ENCODE measurements at regions not wholly inside any gene's neighbourhood (a gene's known extent, or its start where the extent isn't known, plus 50 kb on each side); places are given as distances from the start of the nearest gene placed in this dataset.

- Histone ChIP-seq H3K36me3 (ENCODE audit: control insufficient read depth, insufficient read depth, low read length) (no peaks in the 10 kb centered on the region), H3K4me1 (ENCODE audit: control insufficient read depth, insufficient read depth, low read length) (no peaks in the 10 kb centered on the region), H3K4me3 (ENCODE audit: low read depth, low read length) (no peak overlapping the region), H3K9me3 (ENCODE audit: control insufficient read depth, insufficient read depth, low read length) (no peaks in the 10 kb centered on the region), H3K9ac (ENCODE audit: low read depth, low read length) (no peak overlapping the region), H3K27me3 (ENCODE audit: control insufficient read depth, insufficient read depth, low read length) (no peaks in the 10 kb centered on the region), H3K27ac (ENCODE audit: low read depth, low read length) (no peak overlapping the region)
Measured at GRCh38 chr21:35548904-35549615, 500.0 kb upstream of the RUNX1 start.

- Histone ChIP-seq H3K4me1 (ENCODE audit: control insufficient read depth, insufficient read depth, low read length) (no peaks in the 10 kb centered on the region), H3K27me3 (ENCODE audit: control insufficient read depth, insufficient read depth, low read length) (no peaks in the 10 kb centered on the region), H3K4me3 (ENCODE audit: low read depth, low read length) (no peak overlapping the region), H3K9ac (ENCODE audit: low read depth, low read length) (no peak overlapping the region), H3K27ac (ENCODE audit: low read depth, low read length) (no peak overlapping the region), H3K36me3 (ENCODE audit: control insufficient read depth, insufficient read depth, low read length) (no peaks in the 10 kb centered on the region), H3K9me3 (ENCODE audit: control insufficient read depth, insufficient read depth, low read length) (no peaks in the 10 kb centered on the region)
Measured at GRCh38 chr21:35547946-35548774, 499.1 kb upstream of the RUNX1 start.

- no peak overlapping the region for H3K9ac ChIP-seq (ENCODE audit: low read depth, low read length)
- no peak overlapping the region for H3K27ac ChIP-seq (ENCODE audit: low read depth, low read length)
- no peaks in the 10 kb centered on the region for H3K9me3 ChIP-seq (ENCODE audit: control insufficient read depth, insufficient read depth, low read length)
- H3K4me3 ChIP-seq (ENCODE audit: low read depth, low read length) = no peak overlapping the region
- no peaks in the 10 kb centered on the region for H3K36me3 ChIP-seq (ENCODE audit: control insufficient read depth, insufficient read depth, low read length)
- no peaks in the 10 kb centered on the region for H3K27me3 ChIP-seq (ENCODE audit: control insufficient read depth, insufficient read depth, low read length)
- H3K4me1 ChIP-seq (ENCODE audit: control insufficient read depth, insufficient read depth, low read length) = no peaks in the 10 kb centered on the region
Measured at GRCh38 chr21:35543746-35544145, 494.6 kb upstream of the RUNX1 start.

- Histone ChIP-seq H3K36me3 (ENCODE audit: control insufficient read depth, insufficient read depth, low read length) (no peaks in the 10 kb centered on the region), H3K9me3 (ENCODE audit: control insufficient read depth, insufficient read depth, low read length) (no peaks in the 10 kb centered on the region), H3K4me1 (ENCODE audit: control insufficient read depth, insufficient read depth, low read length) (no peaks in the 10 kb centered on the region), H3K4me3 (ENCODE audit: low read depth, low read length) (no peak overlapping the region), H3K27ac (ENCODE audit: low read depth, low read length) (no peak overlapping the region), H3K27me3 (ENCODE audit: control insufficient read depth, insufficient read depth, low read length) (no peaks in the 10 kb centered on the region), H3K9ac (ENCODE audit: low read depth, low read length) (no peak overlapping the region)
Measured at GRCh38 chr21:35540950-35541638, 492.0 kb upstream of the RUNX1 start.

- Histone ChIP-seq H3K36me3 (ENCODE audit: control insufficient read depth, insufficient read depth, low read length) (no peaks in the 10 kb centered on the region), H3K4me1 (ENCODE audit: control insufficient read depth, insufficient read depth, low read length) (no peaks in the 10 kb centered on the region), H3K9ac (ENCODE audit: low read depth, low read length) (no peak overlapping the region)
Measured at GRCh38 chr21:35538386-35538785, 489.3 kb upstream of the RUNX1 start.

GRCh38 chr21:35537604-35538003 is 488.5 kb upstream of the RUNX1 start:
- H3K27ac ChIP-seq (ENCODE audit: low read depth, low read length) = no peak overlapping the region
- no peaks in the 10 kb centered on the region for H3K36me3 ChIP-seq (ENCODE audit: control insufficient read depth, insufficient read depth, low read length)
- no peak overlapping the region for H3K4me3 ChIP-seq (ENCODE audit: low read depth, low read length)
- H3K27me3 ChIP-seq (ENCODE audit: control insufficient read depth, insufficient read depth, low read length) = no peaks in the 10 kb centered on the region
- peaks cover 13% of the 10 kb centered on the region; the same call in 1 of the 2 replicates for H3K9me3 ChIP-seq (ENCODE audit: control insufficient read depth, insufficient read depth, low read length)
- H3K9ac ChIP-seq (ENCODE audit: low read depth, low read length) = no peak overlapping the region
- H3K4me1 ChIP-seq (ENCODE audit: control insufficient read depth, insufficient read depth, low read length) = no peaks in the 10 kb centered on the region

More at GRCh38 chr21:35538386-35538785, 489.3 kb upstream of the RUNX1 start:
- Histone ChIP-seq H3K4me3 (ENCODE audit: low read depth, low read length) (no peak overlapping the region), H3K9me3 (ENCODE audit: control insufficient read depth, insufficient read depth, low read length) (peaks cover 13% of the 10 kb centered on the region; the same call in 1 of the 2 replicates), H3K27ac (ENCODE audit: low read depth, low read length) (no peak overlapping the region), H3K27me3 (ENCODE audit: control insufficient read depth, insufficient read depth, low read length) (no peaks in the 10 kb centered on the region)

- Histone ChIP-seq H3K27me3 (ENCODE audit: control insufficient read depth, insufficient read depth, low read length) (no peaks in the 10 kb centered on the region), H3K4me3 (ENCODE audit: low read depth, low read length) (no peak overlapping the region), H3K9ac (ENCODE audit: low read depth, low read length) (no peak overlapping the region), H3K36me3 (ENCODE audit: control insufficient read depth, insufficient read depth, low read length) (no peaks in the 10 kb centered on the region), H3K4me1 (ENCODE audit: control insufficient read depth, insufficient read depth, low read length) (no peaks in the 10 kb centered on the region), H3K27ac (ENCODE audit: low read depth, low read length) (no peak overlapping the region), H3K9me3 (ENCODE audit: control insufficient read depth, insufficient read depth, low read length) (peaks cover 13% of the 10 kb centered on the region; the same call in 1 of the 2 replicates)
Measured at GRCh38 chr21:35533893-35534292, 484.8 kb upstream of the RUNX1 start.

- no peak overlapping the region for H3K9ac ChIP-seq (ENCODE audit: low read depth, low read length)
- no peaks in the 10 kb centered on the region for H3K27me3 ChIP-seq (ENCODE audit: control insufficient read depth, insufficient read depth, low read length)
- no peaks in the 10 kb centered on the region for H3K4me1 ChIP-seq (ENCODE audit: control insufficient read depth, insufficient read depth, low read length)
- peaks cover 13% of the 10 kb centered on the region; the same call in 1 of the 2 replicates for H3K9me3 ChIP-seq (ENCODE audit: control insufficient read depth, insufficient read depth, low read length)
- no peak overlapping the region for H3K4me3 ChIP-seq (ENCODE audit: low read depth, low read length)
- H3K36me3 ChIP-seq (ENCODE audit: control insufficient read depth, insufficient read depth, low read length) = no peaks in the 10 kb centered on the region
- H3K27ac ChIP-seq (ENCODE audit: low read depth, low read length) = no peak overlapping the region
Measured at GRCh38 chr21:35530766-35531165, 481.7 kb upstream of the RUNX1 start.

- no peak overlapping the region for H3K9ac ChIP-seq (ENCODE audit: low read depth, low read length)
- no peaks in the 10 kb centered on the region for H3K4me1 ChIP-seq (ENCODE audit: control insufficient read depth, insufficient read depth, low read length)
- H3K4me3 ChIP-seq (ENCODE audit: low read depth, low read length) = no peak overlapping the region
- no peaks in the 10 kb centered on the region for H3K27me3 ChIP-seq (ENCODE audit: control insufficient read depth, insufficient read depth, low read length)
- peaks cover 7% of the 10 kb centered on the region; the same call in 1 of the 2 replicates for H3K9me3 ChIP-seq (ENCODE audit: control insufficient read depth, insufficient read depth, low read length)
- H3K36me3 ChIP-seq (ENCODE audit: control insufficient read depth, insufficient read depth, low read length) = no peaks in the 10 kb centered on the region
- no peak overlapping the region for H3K27ac ChIP-seq (ENCODE audit: low read depth, low read length)
Measured at GRCh38 chr21:35529171-35529863, 480.2 kb upstream of the RUNX1 start.

- Histone ChIP-seq H3K9me3 (ENCODE audit: control insufficient read depth, insufficient read depth, low read length) (no peaks in the 10 kb centered on the region), H3K36me3 (ENCODE audit: control insufficient read depth, insufficient read depth, low read length) (no peaks in the 10 kb centered on the region), H3K9ac (ENCODE audit: low read depth, low read length) (no peak overlapping the region), H3K27ac (ENCODE audit: low read depth, low read length) (no peak overlapping the region), H3K4me1 (ENCODE audit: control insufficient read depth, insufficient read depth, low read length) (no peaks in the 10 kb centered on the region), H3K4me3 (ENCODE audit: low read depth, low read length) (no peak overlapping the region), H3K27me3 (ENCODE audit: control insufficient read depth, insufficient read depth, low read length) (no peaks in the 10 kb centered on the region)
Measured at GRCh38 chr21:35528116-35529042, 479.3 kb upstream of the RUNX1 start.

Data from HUES48 (cell line).